HCT116 (cell line): ENCODE measurements at regions not wholly inside any gene's neighbourhood (a gene's known extent, or its start where the extent isn't known, plus 50 kb on each side); places are given as distances from the start of the nearest gene placed in this dataset.

Source experiments
- ATAC-seq: fragments of 200-7000 bp; cut with Tn5 transposase; 2 replicates; pipeline ENCODE4 v1.9.1; 2020; ENCODE audit warnings: mild to moderate bottlenecking, moderate library complexity
- BruUV-seq: library from RNA; stranded (reverse); fragments of 400-500 nt; replicated peaks from 2 replicates; lab custom pipeline; 2021; lab: Mats Ljungman, UMichigan
- CTCF ChIA-PET: fragments of 300-600 bp; sonication (Branson Sonifier 250); formaldehyde crosslinking; loops from one replicate; lab custom pipeline; 2021; ENCODE audit warnings: antibody characterized with exemption; lab: Charles Lee
- POLR2A ChIA-PET: fragments of 300-600, 350-600 bp; sonication (Branson Sonifier 250); formaldehyde crosslinking; loops from one replicate; lab custom pipeline; 2021; ENCODE audit warnings: antibody characterized with exemption; lab: Charles Lee
- RAD21 ChIA-PET, 2 experiments: fragments of 300-600 bp; sonication (Branson Sonifier 250); formaldehyde crosslinking; loops; one replicate each; lab custom pipeline; 2023; ENCODE audit warnings: low total read pairs in 2 of 2; ENCODE audit not compliant: uncharacterized antibody in 2 of 2, unreplicated experiment in 2 of 2, low non-redundant PET in 1 of 2; lab: Charles Lee
- DNase-seq: peaks from one replicate; pipeline ENCODE4 v3.0.0-alpha.2; 2010; ENCODE audit warnings: low read depth, low spot score
- H2AFZ ChIP-seq: fragments of 200-600 bp; shearing (Covaris generic), sonication (generic); 2 replicates; pipeline ENCODE4 v1.6.1; 2017; ENCODE audit warnings: low read depth, mixed run types, mixed read lengths, antibody characterized with exemption, low read length; ENCODE audit not compliant: poor library complexity, severe bottlenecking
- H3K27ac ChIP-seq: 2 replicates; pipeline ENCODE4 v1.5.1; 2012; ENCODE audit warnings: low read depth, low read length
- H3K27me3 ChIP-seq: fragments of 200-600 bp; sonication (generic); 2 replicates; pipeline ENCODE4 v1.6.1; 2016; ENCODE audit warnings: mixed run types, low read length, mixed read lengths; ENCODE audit not compliant: insufficient read depth
- H3K36me3 ChIP-seq, 2 experiments: fragments of 200-500 bp in 1 of 2; fragments of 200-600 bp in 1 of 2; sonication (Bioruptor generic) in 1 of 2; sonication (generic) in 1 of 2; 2 replicates each; pipeline versions ENCODE4 v1.5.1 to v1.6.1; 2014 to 2016; ENCODE audit warnings: low read length in 2 of 2, inconsistent platforms in 1 of 2, mixed read lengths in 1 of 2, mixed run types in 1 of 2; ENCODE audit not compliant: insufficient read depth in 2 of 2, control insufficient read depth in 1 of 2
- H3K4me1 ChIP-seq, 2 experiments: fragments of 200-600 bp in 1 of 2; sonication (generic) in 1 of 2; 2 replicates each; pipeline versions ENCODE4 v1.5.1 to v1.6.1; 2012 to 2017; ENCODE audit warnings: low read length in 2 of 2, inconsistent platforms in 1 of 2, mild to moderate bottlenecking in 1 of 2, mixed read lengths in 1 of 2, mixed run types in 1 of 2, moderate library complexity in 1 of 2; ENCODE audit not compliant: insufficient read depth in 2 of 2, control insufficient read depth in 1 of 2
- H3K4me2 ChIP-seq: fragments of 200-600 bp; sonication (generic); 2 replicates; pipeline ENCODE4 v1.6.1; 2017; ENCODE audit warnings: mixed run types, low read length, mixed read lengths
- H3K4me3 ChIP-seq, 2 experiments: fragments of 200-600 bp in 1 of 2; sonication (generic) in 1 of 2; replicated peaks in 1 of 2; 2 replicates each; pipeline ENCODE4 v1.5.1; 2011 to 2016; ENCODE audit warnings: low read length in 2 of 2, control low read depth in 1 of 2, low read depth in 1 of 2, mild to moderate bottlenecking in 1 of 2, mixed read lengths in 1 of 2, mixed run types in 1 of 2
- H3K79me2 ChIP-seq: fragments of 200-600 bp; sonication (generic); 2 replicates; pipeline ENCODE4 v1.6.1; 2017; ENCODE audit warnings: mild to moderate bottlenecking, mixed run types, low read length, moderate library complexity, mixed read lengths; ENCODE audit not compliant: insufficient read depth
- H3K9ac ChIP-seq: fragments of 200-600 bp; sonication (generic); 2 replicates; pipeline ENCODE4 v1.6.1; 2016; ENCODE audit warnings: low read length, mixed read lengths
- H3K9me2 ChIP-seq: fragments of 200-600 bp; sonication (generic), shearing (Covaris generic); 2 replicates; pipeline ENCODE4 v1.6.1; 2017; ENCODE audit warnings: mixed run types, mild to moderate bottlenecking, moderate library complexity; ENCODE audit not compliant: insufficient read depth
- H3K9me3 ChIP-seq, 2 experiments: fragments of 200-500 bp in 1 of 2; fragments of 200-600 bp in 1 of 2; sonication (Bioruptor generic) in 1 of 2; sonication (generic) in 1 of 2; 2 replicates each; pipeline ENCODE4 v1.6.1; 2014 to 2017; ENCODE audit warnings: low read length in 2 of 2, mixed read lengths in 2 of 2, inconsistent platforms in 1 of 2, low read depth in 1 of 2, mild to moderate bottlenecking in 1 of 2, mixed run types in 1 of 2, moderate library complexity in 1 of 2; ENCODE audit not compliant: control insufficient read depth in 1 of 2, insufficient read depth in 1 of 2
- H4K20me1 ChIP-seq: fragments of 200-600 bp; sonication (generic), shearing (Covaris generic); 2 replicates; pipeline ENCODE4 v1.6.1; 2017; ENCODE audit warnings: mixed run types, mild to moderate bottlenecking, moderate library complexity; ENCODE audit not compliant: insufficient read depth
- CBX3 ChIP-seq: IDR thresholded peaks from 2 replicates; pipeline ENCODE4 v1.6.1; 2012; ENCODE audit warnings: low read depth
- EGR1 ChIP-seq: IDR thresholded peaks from 2 replicates; pipeline ENCODE4 v1.6.1; 2012; ENCODE audit warnings: low read depth
- ELF1 ChIP-seq: IDR thresholded peaks from 2 replicates; pipeline ENCODE4 v1.6.1; 2012; ENCODE audit warnings: low read depth, borderline replicate concordance
- EZH2 ChIP-seq: fragments of 200-600 bp; sonication (generic); IDR thresholded peaks from 2 replicates; pipeline ENCODE4 v1.6.1; 2017; ENCODE audit warnings: antibody characterized with exemption, mixed run types
- EZH2phosphoT487 ChIP-seq: fragments of 200-600 bp; IDR thresholded peaks from 2 replicates; pipeline ENCODE4 v1.6.1; 2018; ENCODE audit warnings: antibody characterized with exemption, borderline replicate concordance
- FOSL1 ChIP-seq: IDR thresholded peaks from 2 replicates; pipeline ENCODE4 v1.6.1; 2012; ENCODE audit warnings: low read depth
- POLR2A ChIP-seq: IDR thresholded peaks from 2 replicates; pipeline ENCODE4 v1.7.0; 2011; ENCODE audit warnings: borderline replicate concordance; ENCODE audit not compliant: insufficient read depth, insufficient read length; ENCODE audit errors: extremely low read depth
- POLR2AphosphoS5 ChIP-seq: IDR thresholded peaks from 2 replicates; pipeline ENCODE4 v1.6.1; 2011; ENCODE audit warnings: mild to moderate bottlenecking, low read depth, low read length, moderate library complexity
- RAD21 ChIP-seq: IDR thresholded peaks from 2 replicates; pipeline ENCODE4 v1.6.1; 2012; ENCODE audit warnings: low read depth, mild to moderate bottlenecking
- SIN3A ChIP-seq: IDR thresholded peaks from 2 replicates; pipeline ENCODE4 v1.6.1; 2012; ENCODE audit warnings: low read depth
- SP1 ChIP-seq: IDR thresholded peaks from 2 replicates; pipeline ENCODE4 v1.6.1; 2012; ENCODE audit warnings: low read depth
- intact Hi-C: fragments of 100-400 bp; cut with micrococcal nuclease; formaldehyde crosslinking; loops from 2 replicates; pipeline ENCODE4 v1.10.0; 2022
- TF ChIP-seq, protein P1 (sequence below): IDR thresholded peaks from 2 replicates; pipeline ENCODE4 v1.6.1; 2012; ENCODE audit warnings: low read depth
- TF ChIP-seq, protein P2 (sequence below), 3 experiments: fragments of 200-600 bp in 1 of 3; sonication (generic) in 1 of 3; IDR thresholded peaks in 2 of 3; conservative IDR thresholded peaks in 1 of 3; 2 replicates each; pipeline ENCODE4 v1.5.1; 2012 to 2017; ENCODE audit warnings: low read depth in 2 of 3, low read length in 2 of 3, antibody characterized with exemption in 1 of 3, borderline replicate concordance in 1 of 3, control low read depth in 1 of 3, mild to moderate bottlenecking in 1 of 3, mixed read lengths in 1 of 3, mixed run types in 1 of 3, moderate library complexity in 1 of 3; ENCODE audit not compliant: insufficient read depth in 1 of 3
- TF ChIP-seq, protein P3 (sequence below): IDR thresholded peaks from 2 replicates; pipeline ENCODE4 v1.6.1; 2012

DNA sequence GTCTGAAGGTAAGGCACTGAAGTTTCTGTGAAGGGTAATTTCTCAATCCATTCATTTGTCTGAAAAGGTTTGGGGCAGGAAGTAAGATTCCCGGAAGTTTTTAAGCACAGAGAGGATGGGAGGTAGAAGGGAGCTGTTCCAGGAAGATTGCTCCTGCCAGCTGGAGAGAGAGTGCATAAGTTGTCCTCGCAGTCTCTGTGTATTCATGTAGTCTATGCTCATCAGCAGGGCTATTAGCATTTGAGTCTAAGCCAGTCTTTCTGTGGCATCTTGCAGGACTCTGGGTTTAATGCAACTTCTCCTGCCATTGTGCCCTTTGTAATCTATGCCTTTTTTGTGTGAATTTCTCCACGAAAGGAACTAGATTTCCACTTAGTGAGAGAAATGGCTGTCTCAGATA lies 140.8 kb upstream of the FGGY start:
- ChIA-PET CTCF (no interaction called here), POLR2A (interaction anchor here (2.0 kb wide), 1 partner anchor 372 kb away, joined by 5 read pairs; the partner anchor contains the start of gene JUN), RAD21 (no interaction called here)
- intact Hi-C loops, result loop anchor here (10.0 kb wide), 1 partner anchor 139 kb away; the partner anchor contains the start of gene FGGY
- H4K20me1 ChIP-seq, result no peaks in the 10 kb centered on the region
- TF ChIP-seq, protein P1, sequence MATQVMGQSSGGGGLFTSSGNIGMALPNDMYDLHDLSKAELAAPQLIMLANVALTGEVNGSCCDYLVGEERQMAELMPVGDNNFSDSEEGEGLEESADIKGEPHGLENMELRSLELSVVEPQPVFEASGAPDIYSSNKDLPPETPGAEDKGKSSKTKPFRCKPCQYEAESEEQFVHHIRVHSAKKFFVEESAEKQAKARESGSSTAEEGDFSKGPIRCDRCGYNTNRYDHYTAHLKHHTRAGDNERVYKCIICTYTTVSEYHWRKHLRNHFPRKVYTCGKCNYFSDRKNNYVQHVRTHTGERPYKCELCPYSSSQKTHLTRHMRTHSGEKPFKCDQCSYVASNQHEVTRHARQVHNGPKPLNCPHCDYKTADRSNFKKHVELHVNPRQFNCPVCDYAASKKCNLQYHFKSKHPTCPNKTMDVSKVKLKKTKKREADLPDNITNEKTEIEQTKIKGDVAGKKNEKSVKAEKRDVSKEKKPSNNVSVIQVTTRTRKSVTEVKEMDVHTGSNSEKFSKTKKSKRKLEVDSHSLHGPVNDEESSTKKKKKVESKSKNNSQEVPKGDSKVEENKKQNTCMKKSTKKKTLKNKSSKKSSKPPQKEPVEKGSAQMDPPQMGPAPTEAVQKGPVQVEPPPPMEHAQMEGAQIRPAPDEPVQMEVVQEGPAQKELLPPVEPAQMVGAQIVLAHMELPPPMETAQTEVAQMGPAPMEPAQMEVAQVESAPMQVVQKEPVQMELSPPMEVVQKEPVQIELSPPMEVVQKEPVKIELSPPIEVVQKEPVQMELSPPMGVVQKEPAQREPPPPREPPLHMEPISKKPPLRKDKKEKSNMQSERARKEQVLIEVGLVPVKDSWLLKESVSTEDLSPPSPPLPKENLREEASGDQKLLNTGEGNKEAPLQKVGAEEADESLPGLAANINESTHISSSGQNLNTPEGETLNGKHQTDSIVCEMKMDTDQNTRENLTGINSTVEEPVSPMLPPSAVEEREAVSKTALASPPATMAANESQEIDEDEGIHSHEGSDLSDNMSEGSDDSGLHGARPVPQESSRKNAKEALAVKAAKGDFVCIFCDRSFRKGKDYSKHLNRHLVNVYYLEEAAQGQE, result no peak
- TF ChIP-seq SIN3A (no peak), POLR2A (no peak), RAD21 (no peak), EZH2phosphoT487 (no peak), CBX3 (no peak), SP1 (no peak), FOSL1 (no peak), POLR2AphosphoS5 (no peak), EGR1 (no peak), EZH2 (no peak), ELF1 (no peak)
- TF ChIP-seq, protein P2, sequence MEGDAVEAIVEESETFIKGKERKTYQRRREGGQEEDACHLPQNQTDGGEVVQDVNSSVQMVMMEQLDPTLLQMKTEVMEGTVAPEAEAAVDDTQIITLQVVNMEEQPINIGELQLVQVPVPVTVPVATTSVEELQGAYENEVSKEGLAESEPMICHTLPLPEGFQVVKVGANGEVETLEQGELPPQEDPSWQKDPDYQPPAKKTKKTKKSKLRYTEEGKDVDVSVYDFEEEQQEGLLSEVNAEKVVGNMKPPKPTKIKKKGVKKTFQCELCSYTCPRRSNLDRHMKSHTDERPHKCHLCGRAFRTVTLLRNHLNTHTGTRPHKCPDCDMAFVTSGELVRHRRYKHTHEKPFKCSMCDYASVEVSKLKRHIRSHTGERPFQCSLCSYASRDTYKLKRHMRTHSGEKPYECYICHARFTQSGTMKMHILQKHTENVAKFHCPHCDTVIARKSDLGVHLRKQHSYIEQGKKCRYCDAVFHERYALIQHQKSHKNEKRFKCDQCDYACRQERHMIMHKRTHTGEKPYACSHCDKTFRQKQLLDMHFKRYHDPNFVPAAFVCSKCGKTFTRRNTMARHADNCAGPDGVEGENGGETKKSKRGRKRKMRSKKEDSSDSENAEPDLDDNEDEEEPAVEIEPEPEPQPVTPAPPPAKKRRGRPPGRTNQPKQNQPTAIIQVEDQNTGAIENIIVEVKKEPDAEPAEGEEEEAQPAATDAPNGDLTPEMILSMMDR (IDR thresholded peaks at IDR 0.05 in 2 of 3, conservative IDR thresholded peaks at IDR 0.05 in 1 of 3; ENCODE audit: borderline replicate concordance in 1 of 3, insufficient read depth in 1 of 3, low read depth in 2 of 3, low read length in 2 of 3), result no peak
- TF ChIP-seq, protein P3, sequence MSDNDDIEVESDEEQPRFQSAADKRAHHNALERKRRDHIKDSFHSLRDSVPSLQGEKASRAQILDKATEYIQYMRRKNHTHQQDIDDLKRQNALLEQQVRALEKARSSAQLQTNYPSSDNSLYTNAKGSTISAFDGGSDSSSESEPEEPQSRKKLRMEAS, result no peak
- DNase-seq (no peak), ATAC-seq (no peak)
- no peak overlapping the region for H3K4me3 ChIP-seq
- BruUV-seq, result no TSS peak
- no peaks in the 10 kb centered on the region for H3K27me3 ChIP-seq
- no peaks in the 10 kb centered on the region for H3K36me3 ChIP-seq
- no peak overlapping the region for H3K27ac ChIP-seq
- H3K9ac ChIP-seq, result no peak overlapping the region
- no peak overlapping the region for H2AFZ ChIP-seq
- peaks cover 0 to 4% of the 10 kb centered on the region in 2 experiments; a peak in 1 of 4 replicates for H3K9me3 ChIP-seq
- H3K9me2 ChIP-seq, result no peaks in the 10 kb centered on the region
- no peaks in the 10 kb centered on the region for H3K79me2 ChIP-seq
- H3K4me1 ChIP-seq, result peaks cover 18 to 33% of the 10 kb centered on the region in 2 experiments; a peak in 3 of 4 replicates
- H3K4me2 ChIP-seq, result peak overlapping the region; percentile 73; the same call in 1 of the 2 replicates
